Retina (tissue), 1 donor: ENCODE measurements at regions not wholly inside any gene's neighbourhood (a gene's known extent, or its start where the extent isn't known, plus 50 kb on each side); places are given as distances from the start of the nearest gene placed in this dataset.

Experiments
- DNase-seq: peaks from one replicate; pipeline ENCODE4 v3.0.0-alpha.2; 2016

GRCh38 chr18:26741048-26741447, 124.5 kb downstream of the AQP4 start:
- no peak for DNase-seq

GRCh38 chr18:26740396-26740795, 125.1 kb downstream of the AQP4 start:
- DNase-seq = no peak

GRCh38 chr18:26738706-26739105, 126.8 kb downstream of the AQP4 start:
- no peak for DNase-seq

- DNase-seq = no peak
These were observed 129.2 kb downstream of the AQP4 start for GRCh38 chr18:26736301-26736700.

GRCh38 chr18:26734760-26735159, 130.7 kb downstream of the AQP4 start:
- peak; percentile 47 for DNase-seq

GRCh38 chr18:26729449-26729848, 136.1 kb downstream of the AQP4 start:
- DNase-seq = peak; percentile 61

GRCh38 chr18:26729008-26729407, 136.5 kb downstream of the AQP4 start:
- no peak for DNase-seq

GRCh38 chr18:26723981-26724380, 141.5 kb downstream of the AQP4 start:
- no peak for DNase-seq

- DNase-seq = no peak
These were observed 143.0 kb downstream of the AQP4 start for GRCh38 chr18:26722565-26722931.

GRCh38 chr18:26721854-26722564, 143.5 kb downstream of the AQP4 start:
- DNase-seq = no peak

- no peak for DNase-seq
These were observed 145.6 kb downstream of the AQP4 start for GRCh38 chr18:26719896-26720295.

GRCh38 chr18:26717123-26717719, 148.3 kb downstream of the AQP4 start:
- DNase-seq = no peak

GRCh38 chr18:26714739-26715138, 150.8 kb downstream of the AQP4 start:
- DNase-seq = no peak

GRCh38 chr18:26711756-26712155, 153.8 kb downstream of the AQP4 start:
- no peak for DNase-seq

GRCh38 chr18:26710470-26711096, 154.9 kb downstream of the AQP4 start:
- peak; percentile 40 for DNase-seq

GRCh38 chr18:26709897-26710296, 155.6 kb downstream of the AQP4 start:
- DNase-seq = no peak

- no peak for DNase-seq
These were observed 156.4 kb downstream of the AQP4 start for GRCh38 chr18:26708806-26709716.

- DNase-seq = no peak
These were observed 158.6 kb downstream of the AQP4 start for GRCh38 chr18:26706911-26707351.

GRCh38 chr18:26705757-26706156, 157.4 kb upstream of the KCTD1 start:
- no peak for DNase-seq

- DNase-seq = no peak
These were observed 155.0 kb upstream of the KCTD1 start for GRCh38 chr18:26703170-26703930.

GRCh38 chr18:26702086-26702485, 153.7 kb upstream of the KCTD1 start:
- no peak for DNase-seq

GRCh38 chr18:26700728-26701127, 152.4 kb upstream of the KCTD1 start:
- no peak for DNase-seq
